Effector memory CD8-positive, alpha-beta T cell (primary cell): ENCODE measurements at regions not wholly inside any gene's neighbourhood (a gene's known extent, or its start where the extent isn't known, plus 50 kb on each side); places are given as distances from the start of the nearest gene placed in this dataset.

ENCODE experiments used
- ATAC-seq: fragments of 150-1000 bp; cut with Tn5 transposase; replicated peaks from 2 replicates; pipeline ENCODE4 v1.10.0; 2021; ENCODE audit warnings: mild to moderate bottlenecking, moderate library complexity
- DNase-seq, 3 experiments: peaks; one replicate each; pipeline ENCODE4 v3.0.0; 2021
- H3K27ac Mint-ChIP-seq, 2 donors: one replicate each; pipeline ENCODE4 v1.8.0; 2022; ENCODE audit warnings: mild to moderate bottlenecking in 2 of 2, mixed read lengths in 2 of 2, moderate library complexity in 2 of 2
- H3K27me3 Mint-ChIP-seq, 2 donors: one replicate each; pipeline ENCODE4 v1.8.0; 2022; ENCODE audit warnings: mixed read lengths in 2 of 2
- H3K36me3 Mint-ChIP-seq: one replicate; pipeline ENCODE4 v1.8.0; 2022; ENCODE audit warnings: mild to moderate bottlenecking, moderate library complexity, mixed read lengths; ENCODE audit not compliant: insufficient read depth
- H3K4me1 Mint-ChIP-seq, 2 donors: one replicate each; pipeline ENCODE4 v1.8.0; 2022; ENCODE audit warnings: low read depth in 2 of 2, mixed read lengths in 2 of 2
- H3K4me3 Mint-ChIP-seq, 2 donors: one replicate each; pipeline ENCODE4 v1.8.0; 2022; ENCODE audit warnings: mild to moderate bottlenecking in 2 of 2, mixed read lengths in 2 of 2, moderate library complexity in 2 of 2
- H3K9me3 Mint-ChIP-seq, 2 donors: one replicate each; pipeline ENCODE4 v1.8.0; 2022; ENCODE audit warnings: mixed read lengths in 2 of 2

GRCh38 chr12:74476234-74476633 lies 61.4 kb upstream of the ATXN7L3B start:
- peaks cover 0 to 7% of the 10 kb centered on the region in 2 donors for H3K4me1 Mint-ChIP-seq
- no peak overlapping the region for H3K4me3 Mint-ChIP-seq
- no peaks in the 10 kb centered on the region for H3K36me3 Mint-ChIP-seq
- no peaks in the 10 kb centered on the region for H3K27me3 Mint-ChIP-seq
- ATAC-seq (no peak), DNase-seq (no peak)
- no peak overlapping the region for H3K27ac Mint-ChIP-seq
- no peaks in the 10 kb centered on the region for H3K9me3 Mint-ChIP-seq

DNA sequence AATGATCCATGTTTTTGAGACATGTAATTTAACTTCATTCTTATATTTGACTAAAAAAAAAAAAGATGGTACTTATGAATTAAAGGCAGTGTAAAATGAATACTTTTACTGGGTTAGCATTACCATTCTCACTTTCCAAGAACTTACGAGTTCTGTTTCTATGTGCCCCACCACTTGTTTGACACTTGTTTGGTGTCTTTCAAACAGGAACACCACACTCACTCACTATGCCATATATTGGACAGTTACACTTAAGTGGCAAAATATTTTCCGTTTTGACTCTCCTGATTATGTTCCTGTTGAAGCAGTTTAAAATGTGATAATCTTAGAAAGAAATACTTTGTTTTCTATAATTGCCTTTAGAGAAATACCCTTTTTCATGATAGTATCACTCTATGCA lies 56.6 kb upstream of the ATXN7L3B start:
- no peak for ATAC-seq
- Mint-ChIP-seq H3K9me3 (no peaks in the 10 kb centered on the region), H3K27me3 (no peaks in the 10 kb centered on the region), H3K27ac (no peak overlapping the region), H3K4me1 (peaks cover 9 to 26% of the 10 kb centered on the region in 2 donors), H3K4me3 (no peak overlapping the region), H3K36me3 (no peaks in the 10 kb centered on the region)
- DNase-seq, result no peak

GRCh38 chr12:74482115-74482514 lies 55.5 kb upstream of the ATXN7L3B start:
- no peaks in the 10 kb centered on the region for H3K27me3 Mint-ChIP-seq
- ATAC-seq, result peak; percentile 83
- peak overlapping the region in 1 of 2 donors; percentile 13 for H3K4me3 Mint-ChIP-seq

DNA sequence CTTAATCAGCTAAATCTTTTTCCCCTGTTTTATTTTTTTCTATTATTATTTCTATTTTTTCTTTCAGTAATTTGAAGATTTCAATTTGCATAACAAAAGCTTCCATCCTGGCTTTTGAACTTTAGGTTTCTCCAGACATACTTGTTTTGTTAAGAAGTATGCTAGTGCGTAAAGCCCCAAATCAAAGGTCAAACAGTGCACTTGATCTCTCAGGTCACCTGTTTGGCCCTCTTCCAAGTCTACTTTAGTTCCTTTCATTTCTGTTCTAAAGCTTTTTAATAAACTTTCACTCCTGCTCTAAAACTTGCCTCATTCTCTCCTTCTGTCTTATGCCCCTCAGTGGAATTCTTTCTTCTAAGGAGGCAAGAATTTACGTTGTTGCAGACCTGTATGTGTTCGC lies 54.6 kb upstream of the ATXN7L3B start:
- no peak for DNase-seq
- no peak for ATAC-seq
- Mint-ChIP-seq H3K4me1 (peaks cover 9 to 26% of the 10 kb centered on the region in 2 donors), H3K27ac (no peak overlapping the region), H3K27me3 (no peaks in the 10 kb centered on the region), H3K36me3 (no peaks in the 10 kb centered on the region), H3K4me3 (no peak overlapping the region), H3K9me3 (no peaks in the 10 kb centered on the region)

More at GRCh38 chr12:74482115-74482514, 55.5 kb upstream of the ATXN7L3B start:
- no peak for DNase-seq
- no peaks in the 10 kb centered on the region for H3K9me3 Mint-ChIP-seq
- no peaks in the 10 kb centered on the region for H3K36me3 Mint-ChIP-seq
- peak overlapping the region in 1 of 2 donors; percentile 47 for H3K27ac Mint-ChIP-seq
- peaks cover 9 to 26% of the 10 kb centered on the region in 2 donors for H3K4me1 Mint-ChIP-seq
